Panc1 (cell line): ENCODE measurements at regions not wholly inside any gene's neighbourhood (a gene's known extent, or its start where the extent isn't known, plus 50 kb on each side); places are given as distances from the start of the nearest gene placed in this dataset.

Experiments
- CTCF ChIP-seq: fragments of 450-650 bp; IDR thresholded peaks from 2 replicates; pipeline ENCODE4 v1.5.1; 2017; ENCODE audit warnings: mild to moderate bottlenecking
- POLR2AphosphoS5 ChIP-seq: IDR thresholded peaks from 2 replicates; pipeline ENCODE4 v1.6.1; 2012; ENCODE audit warnings: mild to moderate bottlenecking, low read depth, low read length, moderate library complexity

- no peak for TF ChIP-seq CTCF
- TF ChIP-seq POLR2AphosphoS5 = no peak
These were observed 342.8 kb upstream of the SFSWAP start for GRCh38 chr12:131367983-131368667.
